ENCODE measurements at regions not wholly inside any gene's neighbourhood (a gene's known extent, or its start where the extent isn't known, plus 50 kb on each side); places are given as distances from the start of the nearest gene placed in this dataset.

- Histone ChIP-seq H3K27me3 (replicated peaks; ENCODE audit: control insufficient read depth, insufficient read depth, low read length) (no peaks in the 10 kb centered on the region), H3K4me1 (no peaks in the 10 kb centered on the region), H3K4me3 (ENCODE audit: low read depth, low read length) (no peak overlapping the region), H3K9me3 (peaks cover under 1% of the 10 kb centered on the region; the same call in 1 of the 2 replicates), H3K36me3 (ENCODE audit: control insufficient read depth, insufficient read depth, low read length) (no peaks in the 10 kb centered on the region)
- H3K27ac Mint-ChIP-seq (ENCODE audit: unreplicated experiment), result no peak overlapping the region
- H3K9me3 Mint-ChIP-seq (ENCODE audit: unreplicated experiment), result peaks cover 24% of the 10 kb centered on the region
- POLR2A ChIA-PET, result no interaction called here
- peaks cover 20% of the 10 kb centered on the region for H3K27me3 Mint-ChIP-seq (ENCODE audit: insufficient read depth, unreplicated experiment)
- CTCF ChIA-PET, result no interaction called here
- no peaks in the 10 kb centered on the region for H3K36me3 Mint-ChIP-seq (ENCODE audit: insufficient read depth, unreplicated experiment)
- no peak overlapping the region for H3K4me3 Mint-ChIP-seq (ENCODE audit: unreplicated experiment)
- intact Hi-C loops (cut with micrococcal nuclease; ENCODE audit: unreplicated experiment), result no loop called here
- no peak for DNase-seq
- no peak for TF ChIP-seq CTCF (IDR thresholded peaks at IDR 0.05; ENCODE audit: insufficient read depth in 1 of 2, low read depth in 1 of 2, low read length in 1 of 2, severe bottlenecking in 1 of 2, unreplicated experiment in 1 of 2)
- no TSS peak for BruUV-seq (replicated peaks)
- H3K4me1 Mint-ChIP-seq (ENCODE audit: low read depth, unreplicated experiment), result no peaks in the 10 kb centered on the region
Measured at GRCh38 chr11:131122448-131122847, 206.2 kb upstream of the SNX19 start.

GRCh38 chr11:131129474-131129873 lies 213.2 kb upstream of the SNX19 start:
- no TSS peak for BruUV-seq (replicated peaks)
- no peak for TF ChIP-seq CTCF (IDR thresholded peaks at IDR 0.05; ENCODE audit: insufficient read depth in 1 of 2, low read depth in 1 of 2, low read length in 1 of 2, severe bottlenecking in 1 of 2, unreplicated experiment in 1 of 2)
- peaks cover 45% of the 10 kb centered on the region for H3K9me3 Mint-ChIP-seq (ENCODE audit: unreplicated experiment)

DNA sequence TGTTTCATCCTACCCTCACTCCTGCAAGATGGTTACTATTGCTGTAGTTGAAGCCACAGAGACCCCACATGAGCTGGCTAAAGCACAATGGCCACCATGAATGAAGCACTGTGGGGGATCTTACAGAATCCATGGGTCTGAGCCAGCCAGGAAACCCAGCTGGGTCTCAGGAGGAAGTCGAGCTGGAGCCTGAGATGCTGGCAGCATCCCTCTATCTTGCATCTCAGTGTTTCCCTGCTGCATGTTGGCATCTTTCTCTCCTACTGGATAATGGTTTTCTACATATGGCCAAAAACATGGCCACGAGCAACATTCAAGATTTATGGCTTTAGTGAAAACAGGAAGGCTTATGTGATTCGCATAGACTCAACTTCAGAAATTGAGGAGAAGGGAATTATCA lies 219.3 kb upstream of the SNX19 start:
- ChIA-PET CTCF (interaction anchor here (0.6 kb wide), 1 partner anchor 804 kb away, joined by 4 read pairs; no protein-coding TSS in a partner anchor), POLR2A (no interaction called here)
- DNase-seq, result no peak
- Histone ChIP-seq H3K27me3 (replicated peaks; ENCODE audit: control insufficient read depth, insufficient read depth, low read length) (0 out of 2 replicates have a peak, but pooled peaks cover 1% of the 10 kb centered on the region), H3K9me3 (no peaks in the 10 kb centered on the region), H3K36me3 (ENCODE audit: control insufficient read depth, insufficient read depth, low read length) (no peaks in the 10 kb centered on the region), H3K4me1 (no peaks in the 10 kb centered on the region), H3K4me3 (ENCODE audit: low read depth, low read length) (no peak overlapping the region)
- intact Hi-C loops (cut with micrococcal nuclease; ENCODE audit: unreplicated experiment), result no loop called here
- Mint-ChIP-seq H3K9me3 (ENCODE audit: unreplicated experiment) (peaks cover 10% of the 10 kb centered on the region), H3K4me3 (ENCODE audit: unreplicated experiment) (no peak overlapping the region), H3K27ac (ENCODE audit: unreplicated experiment) (no peak overlapping the region), H3K4me1 (ENCODE audit: low read depth, unreplicated experiment) (no peaks in the 10 kb centered on the region), H3K27me3 (ENCODE audit: insufficient read depth, unreplicated experiment) (peaks cover 29% of the 10 kb centered on the region), H3K36me3 (ENCODE audit: insufficient read depth, unreplicated experiment) (no peaks in the 10 kb centered on the region)
- no TSS peak for BruUV-seq (replicated peaks)
- TF ChIP-seq CTCF (IDR thresholded peaks at IDR 0.05; ENCODE audit: insufficient read depth in 1 of 2, low read depth in 1 of 2, low read length in 1 of 2, severe bottlenecking in 1 of 2, unreplicated experiment in 1 of 2), result no peak

More at GRCh38 chr11:131129474-131129873, 213.2 kb upstream of the SNX19 start:
- no peaks in the 10 kb centered on the region for H3K4me1 ChIP-seq
- intact Hi-C loops (cut with micrococcal nuclease; ENCODE audit: unreplicated experiment), result no loop called here
- Mint-ChIP-seq H3K4me3 (ENCODE audit: unreplicated experiment) (no peak overlapping the region), H3K27me3 (ENCODE audit: insufficient read depth, unreplicated experiment) (peaks cover 22% of the 10 kb centered on the region), H3K4me1 (ENCODE audit: low read depth, unreplicated experiment) (no peaks in the 10 kb centered on the region), H3K36me3 (ENCODE audit: insufficient read depth, unreplicated experiment) (no peaks in the 10 kb centered on the region), H3K27ac (ENCODE audit: unreplicated experiment) (no peak overlapping the region)
- H3K9me3 ChIP-seq, result peaks cover 10% of the 10 kb centered on the region
- 0 out of 2 replicates have a peak, but pooled peaks cover 1% of the 10 kb centered on the region for H3K27me3 ChIP-seq (replicated peaks; ENCODE audit: control insufficient read depth, insufficient read depth, low read length)
- DNase-seq, result no peak
- no peak overlapping the region for H3K4me3 ChIP-seq (ENCODE audit: low read depth, low read length)
- no peaks in the 10 kb centered on the region for H3K36me3 ChIP-seq (ENCODE audit: control insufficient read depth, insufficient read depth, low read length)
- POLR2A ChIA-PET, result no interaction called here
- CTCF ChIA-PET, result no interaction called here
